Vagina (tissue), 2 donors: ENCODE measurements at regions not wholly inside any gene's neighbourhood (a gene's known extent, or its start where the extent isn't known, plus 50 kb on each side); places are given as distances from the start of the nearest gene placed in this dataset.

Source experiments
- CTCF ChIP-seq, 3 experiments: fragments of 450-650 bp in 2 of 3; fragments of 200-600 bp in 1 of 3; sonication (generic) in 1 of 3; IDR thresholded peaks; one replicate each; pipeline ENCODE4 v1.5.1; 2017 to 2019; ENCODE audit warnings: antibody characterized with exemption in 3 of 3, mild to moderate bottlenecking in 2 of 3, moderate library complexity in 2 of 3
- POLR2AphosphoS5 ChIP-seq, 2 donors: sonication (generic); formaldehyde crosslinking; IDR thresholded peaks; one replicate each; pipeline ENCODE4 v1.9.0; 2017; ENCODE audit warnings: antibody characterized with exemption in 2 of 2, mild to moderate bottlenecking in 2 of 2, low read depth in 1 of 2; ENCODE audit not compliant: insufficient read depth in 1 of 2

- no peak for TF ChIP-seq CTCF (IDR thresholded peaks at IDR 0.05)
- TF ChIP-seq POLR2AphosphoS5 (IDR thresholded peaks at IDR 0.05; ENCODE audit: insufficient read depth in 1 of 2, low read depth in 1 of 2): no peak
These were observed 120.6 kb downstream of the GOSR1 start for GRCh38 chr17:30597776-30598288.
